ENCODE measurements at regions not wholly inside any gene's neighbourhood (a gene's known extent, or its start where the extent isn't known, plus 50 kb on each side); places are given as distances from the start of the nearest gene placed in this dataset.

DNA sequence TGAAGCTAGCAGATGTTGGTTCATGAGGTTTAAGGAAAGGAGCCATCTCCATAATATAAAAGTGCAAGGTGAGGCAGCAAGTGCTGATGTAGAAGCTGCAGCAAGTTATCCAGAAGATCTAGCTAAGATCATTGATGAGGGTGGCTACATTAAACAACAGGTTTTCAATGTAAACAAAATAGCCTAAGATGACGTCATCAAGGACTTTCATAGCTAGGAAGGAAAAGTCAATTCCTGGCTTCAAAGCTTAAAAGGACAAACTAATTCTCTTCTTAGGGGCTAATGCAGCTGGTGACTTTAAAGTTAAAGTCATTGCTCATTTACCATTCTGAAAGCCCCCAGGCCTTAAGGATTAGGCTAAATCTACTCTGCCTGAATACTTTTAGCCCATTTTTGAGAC is 141.9 kb downstream of the MID1IP1 start:
- H3K36me3 ChIP-seq (ENCODE audit: control insufficient read depth in 4 of 4, insufficient read depth in 3 of 4, low read depth in 1 of 4, low read length in 3 of 4) = no peaks in the 10 kb centered on the region
- no peak for DNase-seq (ENCODE audit: low spot score)
- no peak overlapping the region for H3K9ac ChIP-seq (ENCODE audit: low read depth in 1 of 2, low read length in 2 of 2)
- no peak for TF ChIP-seq FOXA2 (IDR thresholded peaks at IDR 0.05)
- TF ChIP-seq EGR1 (IDR thresholded peaks at IDR 0.05; ENCODE audit: low read depth in 2 of 2) = no peak
- no peak for TF ChIP-seq SP1 (IDR thresholded peaks at IDR 0.05)
- TF ChIP-seq, protein P1, sequence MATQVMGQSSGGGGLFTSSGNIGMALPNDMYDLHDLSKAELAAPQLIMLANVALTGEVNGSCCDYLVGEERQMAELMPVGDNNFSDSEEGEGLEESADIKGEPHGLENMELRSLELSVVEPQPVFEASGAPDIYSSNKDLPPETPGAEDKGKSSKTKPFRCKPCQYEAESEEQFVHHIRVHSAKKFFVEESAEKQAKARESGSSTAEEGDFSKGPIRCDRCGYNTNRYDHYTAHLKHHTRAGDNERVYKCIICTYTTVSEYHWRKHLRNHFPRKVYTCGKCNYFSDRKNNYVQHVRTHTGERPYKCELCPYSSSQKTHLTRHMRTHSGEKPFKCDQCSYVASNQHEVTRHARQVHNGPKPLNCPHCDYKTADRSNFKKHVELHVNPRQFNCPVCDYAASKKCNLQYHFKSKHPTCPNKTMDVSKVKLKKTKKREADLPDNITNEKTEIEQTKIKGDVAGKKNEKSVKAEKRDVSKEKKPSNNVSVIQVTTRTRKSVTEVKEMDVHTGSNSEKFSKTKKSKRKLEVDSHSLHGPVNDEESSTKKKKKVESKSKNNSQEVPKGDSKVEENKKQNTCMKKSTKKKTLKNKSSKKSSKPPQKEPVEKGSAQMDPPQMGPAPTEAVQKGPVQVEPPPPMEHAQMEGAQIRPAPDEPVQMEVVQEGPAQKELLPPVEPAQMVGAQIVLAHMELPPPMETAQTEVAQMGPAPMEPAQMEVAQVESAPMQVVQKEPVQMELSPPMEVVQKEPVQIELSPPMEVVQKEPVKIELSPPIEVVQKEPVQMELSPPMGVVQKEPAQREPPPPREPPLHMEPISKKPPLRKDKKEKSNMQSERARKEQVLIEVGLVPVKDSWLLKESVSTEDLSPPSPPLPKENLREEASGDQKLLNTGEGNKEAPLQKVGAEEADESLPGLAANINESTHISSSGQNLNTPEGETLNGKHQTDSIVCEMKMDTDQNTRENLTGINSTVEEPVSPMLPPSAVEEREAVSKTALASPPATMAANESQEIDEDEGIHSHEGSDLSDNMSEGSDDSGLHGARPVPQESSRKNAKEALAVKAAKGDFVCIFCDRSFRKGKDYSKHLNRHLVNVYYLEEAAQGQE (IDR thresholded peaks at IDR 0.05) = no peak
- no peak for TF ChIP-seq RXRA (IDR thresholded peaks at IDR 0.05)
- TF ChIP-seq YY1 (IDR thresholded peaks at IDR 0.05) = no peak
- no peak for TF ChIP-seq FOXA1 (IDR thresholded peaks at IDR 0.05)
- no peak for TF ChIP-seq RAD21 (IDR thresholded peaks at IDR 0.05)
- TF ChIP-seq GABPA (IDR thresholded peaks at IDR 0.05 in 1 of 2, conservative IDR thresholded peaks at IDR 0.05 in 1 of 2) = no peak
- TF ChIP-seq HNF4A (conservative IDR thresholded peaks at IDR 0.05) = no peak
- TF ChIP-seq, protein P2, sequence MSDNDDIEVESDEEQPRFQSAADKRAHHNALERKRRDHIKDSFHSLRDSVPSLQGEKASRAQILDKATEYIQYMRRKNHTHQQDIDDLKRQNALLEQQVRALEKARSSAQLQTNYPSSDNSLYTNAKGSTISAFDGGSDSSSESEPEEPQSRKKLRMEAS (IDR thresholded peaks at IDR 0.05) = no peak
- TF ChIP-seq HNF4G (IDR thresholded peaks at IDR 0.05) = no peak
- no peak for TF ChIP-seq JUND (IDR thresholded peaks at IDR 0.05)
- peaks cover 0 to 3% (median 0%) of the 10 kb centered on the region in 4 donors for H3K27me3 ChIP-seq (ENCODE audit: control insufficient read depth in 4 of 4, insufficient read depth in 4 of 4, low read length in 3 of 4)
- no peak overlapping the region for H3K4me3 ChIP-seq (ENCODE audit: low read depth in 1 of 3, low read length in 3 of 3)
- H3K4me1 ChIP-seq (ENCODE audit: control insufficient read depth in 4 of 4, insufficient read depth in 4 of 4, low read length in 3 of 4) = peaks cover 0 to 16% (median 10%) of the 10 kb centered on the region in 4 donors
- H3K9me3 ChIP-seq (ENCODE audit: control insufficient read depth in 4 of 4, low read length in 3 of 4) = peaks cover 0 to 3% (median 0%) of the 10 kb centered on the region in 4 donors
- H3K27ac ChIP-seq (ENCODE audit: low read depth in 1 of 2, low read length in 2 of 2) = no peak overlapping the region
- WGBS = 89% methylated on average over 1 of the region's 1 CpG

DNA sequence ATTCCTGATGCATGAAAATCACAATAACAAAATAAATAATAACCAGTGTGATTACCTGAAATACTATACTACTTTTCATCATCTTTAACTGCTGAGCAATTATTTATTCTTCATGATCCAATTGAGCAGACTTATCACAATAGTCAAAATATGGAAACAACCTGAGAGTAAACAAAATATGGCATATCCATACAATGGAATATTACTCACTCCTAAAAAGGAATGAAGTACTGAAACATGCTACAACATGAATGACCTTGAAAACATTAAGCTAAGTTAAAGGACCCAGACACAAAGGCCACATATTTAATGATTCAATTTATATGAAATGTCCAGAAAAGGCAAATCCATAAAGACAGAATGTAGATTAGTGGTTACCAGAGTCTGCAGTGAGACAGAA is 146.8 kb downstream of the MID1IP1 start:
- Histone ChIP-seq H3K27me3 (ENCODE audit: control insufficient read depth in 4 of 4, insufficient read depth in 4 of 4, low read length in 3 of 4) (peaks cover 0 to 3% (median 0%) of the 10 kb centered on the region in 4 donors), H3K9ac (ENCODE audit: low read depth in 1 of 2, low read length in 2 of 2) (no peak overlapping the region), H3K4me3 (ENCODE audit: low read depth in 1 of 3, low read length in 3 of 3) (no peak overlapping the region), H3K9me3 (ENCODE audit: control insufficient read depth in 4 of 4, low read length in 3 of 4) (peaks cover 0 to under 1% (median 0%) of the 10 kb centered on the region in 4 donors), H3K27ac (ENCODE audit: low read depth in 1 of 2, low read length in 2 of 2) (no peak overlapping the region), H3K4me1 (ENCODE audit: control insufficient read depth in 4 of 4, insufficient read depth in 4 of 4, low read length in 3 of 4) (no peaks in the 10 kb centered on the region), H3K36me3 (ENCODE audit: control insufficient read depth in 4 of 4, insufficient read depth in 3 of 4, low read depth in 1 of 4, low read length in 3 of 4) (no peaks in the 10 kb centered on the region)
- no peak for DNase-seq (ENCODE audit: low spot score)
- TF ChIP-seq RAD21 (IDR thresholded peaks at IDR 0.05) (no peak), EGR1 (IDR thresholded peaks at IDR 0.05; ENCODE audit: low read depth in 2 of 2) (no peak), YY1 (IDR thresholded peaks at IDR 0.05) (no peak), RXRA (IDR thresholded peaks at IDR 0.05) (no peak), GABPA (IDR thresholded peaks at IDR 0.05 in 1 of 2, conservative IDR thresholded peaks at IDR 0.05 in 1 of 2) (no peak), FOXA2 (IDR thresholded peaks at IDR 0.05) (no peak), NR2F2 (IDR thresholded peaks at IDR 0.05) (no peak), FOXA1 (IDR thresholded peaks at IDR 0.05) (no peak), HNF4A (conservative IDR thresholded peaks at IDR 0.05) (no peak), TAF1 (conservative IDR thresholded peaks at IDR 0.05) (no peak)
- TF ChIP-seq, protein P2 (IDR thresholded peaks at IDR 0.05) = no peak
- TF ChIP-seq, protein P3, sequence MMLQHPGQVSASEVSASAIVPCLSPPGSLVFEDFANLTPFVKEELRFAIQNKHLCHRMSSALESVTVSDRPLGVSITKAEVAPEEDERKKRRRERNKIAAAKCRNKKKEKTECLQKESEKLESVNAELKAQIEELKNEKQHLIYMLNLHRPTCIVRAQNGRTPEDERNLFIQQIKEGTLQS (IDR thresholded peaks at IDR 0.05) = no peak
- TF ChIP-seq, protein P1 (IDR thresholded peaks at IDR 0.05) = no peak
